ENCODE measurements at regions not wholly inside any gene's neighbourhood (a gene's known extent, or its start where the extent isn't known, plus 50 kb on each side); places are given as distances from the start of the nearest gene placed in this dataset.

- TF ChIP-seq KAT7 (CRISPR knock-in tag; IDR thresholded peaks at IDR 0.05; ENCODE audit: borderline replicate concordance) (no peak), ZNF512 (CRISPR knock-in tag; IDR thresholded peaks at IDR 0.05; ENCODE audit: borderline replicate concordance) (no peak), GRHL2 (CRISPR knock-in tag; IDR thresholded peaks at IDR 0.05; ENCODE audit: insufficient replicate concordance, severe bottlenecking) (no peak), AR (CRISPR knock-in tag; IDR thresholded peaks at IDR 0.05) (no peak), ZSCAN18 (CRISPR knock-in tag; IDR thresholded peaks at IDR 0.05) (no peak), SOX15 (CRISPR knock-in tag; IDR thresholded peaks at IDR 0.05) (no peak), CDX4 (CRISPR knock-in tag; IDR thresholded peaks at IDR 0.05; ENCODE audit: borderline replicate concordance) (no peak), ATF1 (CRISPR knock-in tag; IDR thresholded peaks at IDR 0.05) (no peak), STAT6 (CRISPR knock-in tag; conservative IDR thresholded peaks at IDR 0.05; ENCODE audit: low read depth) (no peak), TEAD4 (CRISPR knock-in tag; IDR thresholded peaks at IDR 0.05) (no peak)
- POLR2A ChIA-PET: interaction anchor here (0.6 kb wide), 1 partner anchor 492 kb away, joined by 3 read pairs; no protein-coding TSS in a partner anchor
- H3K4me3 Mint-ChIP-seq: no peak overlapping the region
- no peaks in the 10 kb centered on the region for H3K9me3 Mint-ChIP-seq
- ATAC-seq: no peak
- peaks cover 9% of the 10 kb centered on the region for H3K4me1 Mint-ChIP-seq
- H3K36me3 Mint-ChIP-seq: no peaks in the 10 kb centered on the region
- H3K27ac Mint-ChIP-seq: no peak overlapping the region
- no peaks in the 10 kb centered on the region; the same call in 1 of the 2 replicates for H3K27me3 Mint-ChIP-seq (ENCODE audit: low read depth)
- DNase-seq (ENCODE audit: low spot score): no peak
- CTCF ChIA-PET: interaction anchor here (0.6 to 3.6 kb wide), 12 partner anchors 12 to 493 kb away, joined by 3 to 20 read pairs (median 4); partner anchors contain the start of gene PLCL1
These were observed 493.0 kb downstream of the PLCL1 start for GRCh38 chr2:198297350-198297749.

GRCh38 chr2:198296665-198297308 lies 492.4 kb downstream of the PLCL1 start:
- POLR2A ChIA-PET: interaction anchor here (0.7 kb wide), 1 partner anchor 490 kb away, joined by 4 read pairs; no protein-coding TSS in a partner anchor
- CTCF ChIA-PET: interaction anchor here (0.6 to 3.6 kb wide), 20 partner anchors 11 to 492 kb away, joined by 3 to 20 read pairs (median 4); partner anchors contain the start of gene PLCL1
- Mint-ChIP-seq H3K4me1 (peaks cover 9% of the 10 kb centered on the region), H3K27ac (no peak overlapping the region), H3K4me3 (peak overlapping the region; percentile 37), H3K9me3 (no peaks in the 10 kb centered on the region), H3K27me3 (ENCODE audit: low read depth) (no peaks in the 10 kb centered on the region; the same call in 1 of the 2 replicates), H3K36me3 (no peaks in the 10 kb centered on the region)
- DNase-seq (ENCODE audit: low spot score) (peak; percentile 63), ATAC-seq (peak; percentile 94)
- TF ChIP-seq CTCF (IDR thresholded peaks at IDR 0.05) (peak; percentile 72), ZNF121 (CRISPR knock-in tag; IDR thresholded peaks at IDR 0.05) (no peak)

Data from WTC11 (cell line).